ENCODE measurements at regions not wholly inside any gene's neighbourhood (a gene's known extent, or its start where the extent isn't known, plus 50 kb on each side); places are given as distances from the start of the nearest gene placed in this dataset.

DNA sequence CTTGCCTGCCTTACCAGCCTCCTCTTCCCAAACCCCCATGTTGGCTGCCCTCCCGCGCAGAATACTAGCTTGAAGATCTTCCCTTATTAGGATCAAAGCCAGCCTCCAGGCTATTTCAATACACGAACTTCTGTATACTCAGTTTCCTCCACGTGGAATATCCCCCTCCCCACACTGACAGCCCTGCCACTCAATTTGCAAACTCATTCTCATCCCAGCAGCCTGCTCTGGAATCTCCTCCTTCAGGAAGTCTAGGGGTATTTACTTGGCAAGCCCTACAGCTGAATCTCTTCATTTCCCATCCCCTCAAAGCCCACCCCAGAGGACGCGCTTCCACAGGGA is 157.0 kb upstream of the SMIM23 start:
- TF ChIP-seq, protein P1, sequence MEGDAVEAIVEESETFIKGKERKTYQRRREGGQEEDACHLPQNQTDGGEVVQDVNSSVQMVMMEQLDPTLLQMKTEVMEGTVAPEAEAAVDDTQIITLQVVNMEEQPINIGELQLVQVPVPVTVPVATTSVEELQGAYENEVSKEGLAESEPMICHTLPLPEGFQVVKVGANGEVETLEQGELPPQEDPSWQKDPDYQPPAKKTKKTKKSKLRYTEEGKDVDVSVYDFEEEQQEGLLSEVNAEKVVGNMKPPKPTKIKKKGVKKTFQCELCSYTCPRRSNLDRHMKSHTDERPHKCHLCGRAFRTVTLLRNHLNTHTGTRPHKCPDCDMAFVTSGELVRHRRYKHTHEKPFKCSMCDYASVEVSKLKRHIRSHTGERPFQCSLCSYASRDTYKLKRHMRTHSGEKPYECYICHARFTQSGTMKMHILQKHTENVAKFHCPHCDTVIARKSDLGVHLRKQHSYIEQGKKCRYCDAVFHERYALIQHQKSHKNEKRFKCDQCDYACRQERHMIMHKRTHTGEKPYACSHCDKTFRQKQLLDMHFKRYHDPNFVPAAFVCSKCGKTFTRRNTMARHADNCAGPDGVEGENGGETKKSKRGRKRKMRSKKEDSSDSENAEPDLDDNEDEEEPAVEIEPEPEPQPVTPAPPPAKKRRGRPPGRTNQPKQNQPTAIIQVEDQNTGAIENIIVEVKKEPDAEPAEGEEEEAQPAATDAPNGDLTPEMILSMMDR (conservative IDR thresholded peaks at IDR 0.05): no peak
- no peak for TF ChIP-seq EZH2 (IDR thresholded peaks at IDR 0.05; ENCODE audit: low read depth)
